GM12878 (cell line): ENCODE measurements at regions not wholly inside any gene's neighbourhood (a gene's known extent, or its start where the extent isn't known, plus 50 kb on each side); places are given as distances from the start of the nearest gene placed in this dataset.
A peak's percentile ranks its signal among the peaks of the same experiment; 100 is the strongest.

Source experiments
- ATAC-seq: fragments of 200-7000 bp; cut with Tn5 transposase; 3 replicates; pipeline ENCODE4 v1.9.1; 2020; ENCODE audit warnings: mild to moderate bottlenecking, moderate library complexity
- BruUV-seq: library from RNA; stranded (reverse); fragments of 400-500 nt; replicated peaks from 2 replicates; lab custom pipeline; 2021; lab: Mats Ljungman, UMichigan
- CTCF ChIA-PET: fragments of 300-600 bp; sonication (Branson Sonifier 250); formaldehyde crosslinking; extraction: SDS; loops from one replicate; lab custom pipeline; 2021; ENCODE audit warnings: inconsistent platforms; lab: Yijun Ruan, JAX
- POLR2A ChIA-PET: fragments of 350-600 bp; formaldehyde crosslinking; extraction: SDS; loops from one replicate; lab custom pipeline; 2021; ENCODE audit warnings: inconsistent platforms; lab: Charles Lee
- RAD21 ChIA-PET: fragments of 300-600 bp; sonication (Branson Sonifier 250); formaldehyde crosslinking; loops from one replicate; lab custom pipeline; 2023; ENCODE audit warnings: antibody characterized with exemption; ENCODE audit not compliant: unreplicated experiment; lab: Charles Lee
- SMC1A ChIA-PET: fragments of 300-600 bp; sonication (Branson Sonifier 250); formaldehyde crosslinking; loops from one replicate; lab custom pipeline; 2023; ENCODE audit not compliant: unreplicated experiment, uncharacterized antibody; lab: Charles Lee
- DNase-seq: peaks from one replicate; pipeline ENCODE4 v3.0.0-alpha.2; 2011; ENCODE audit warnings: low read depth, low spot score
- FAIRE-seq: peaks from 3 replicates; lab custom pipeline; 2011; peaks lifted over from hg19 to GRCh38; lab: Jason Lieb, UNC
- H2AFZ ChIP-seq: 2 replicates; pipeline ENCODE4 v1.6.0; 2011; ENCODE audit warnings: low read depth, low read length, control low read depth; ENCODE audit not compliant: control insufficient read depth
- H3K27ac ChIP-seq: 2 replicates; pipeline ENCODE4 v1.5.1; 2011; ENCODE audit warnings: control low read depth; ENCODE audit not compliant: control insufficient read depth, insufficient read depth
- H3K27me3 ChIP-seq, 2 experiments: replicated peaks in 1 of 2; 2 replicates each; pipeline versions ENCODE4 v1.6.0 to v1.6.1; 2011; ENCODE audit warnings: low read length in 1 of 2; ENCODE audit not compliant: control insufficient read depth in 2 of 2, insufficient read depth in 2 of 2
- H3K36me3 ChIP-seq, 2 experiments: 2 replicates each; pipeline ENCODE4 v1.5.1; 2011; ENCODE audit warnings: low read length in 1 of 2; ENCODE audit not compliant: control insufficient read depth in 2 of 2, insufficient read depth in 2 of 2
- H3K4me1 ChIP-seq: 2 replicates; pipeline ENCODE4 v1.6.1; 2011; ENCODE audit warnings: mild to moderate bottlenecking, low read length, moderate library complexity, mixed read lengths; ENCODE audit not compliant: control insufficient read depth, insufficient read depth
- H3K4me2 ChIP-seq: 2 replicates; pipeline ENCODE4 v1.6.0; 2011; ENCODE audit warnings: control low read depth; ENCODE audit not compliant: control insufficient read depth, insufficient read depth
- H3K4me3 ChIP-seq: fragments of 200-600 bp; sonication (generic); 2 replicates; pipeline ENCODE4 v1.5.1; 2016
- H3K79me2 ChIP-seq: 2 replicates; pipeline ENCODE4 v1.6.0; 2011; ENCODE audit warnings: low read length; ENCODE audit not compliant: control insufficient read depth, insufficient read depth
- H3K9ac ChIP-seq: 2 replicates; pipeline ENCODE4 v1.8.0; 2011; ENCODE audit warnings: low read length, control low read depth, mixed read lengths; ENCODE audit not compliant: control insufficient read depth, insufficient read depth
- H3K9me3 ChIP-seq: replicated peaks from 3 replicates; pipeline ENCODE4 v1.5.1; 2011; ENCODE audit warnings: mild to moderate bottlenecking, low read length; ENCODE audit not compliant: control insufficient read depth, insufficient read depth
- H4K20me1 ChIP-seq: 2 replicates; pipeline ENCODE4 v1.6.0; 2011; ENCODE audit not compliant: control insufficient read depth, insufficient read depth
- BRCA1 ChIP-seq: IDR thresholded peaks from 2 replicates; pipeline ENCODE4 v1.6.1; 2011; ENCODE audit warnings: low read depth, low read length, improper control_type of control experiment
- CTCF ChIP-seq, 3 experiments: IDR thresholded peaks in 2 of 3; conservative IDR thresholded peaks in 1 of 3; 2 replicates each; pipeline ENCODE4 v1.5.1; 2011; ENCODE audit warnings: low read depth in 3 of 3, low read length in 3 of 3, mild to moderate bottlenecking in 3 of 3, control low read depth in 2 of 3, moderate library complexity in 2 of 3, inconsistent platforms in 1 of 3, mixed read lengths in 1 of 3; ENCODE audit not compliant: control insufficient read depth in 2 of 3, insufficient read depth in 1 of 3; ENCODE audit errors: extremely low read depth in 1 of 3
- IKZF1 ChIP-seq: fragments of 450-650 bp; conservative IDR thresholded peaks from 2 replicates; pipeline ENCODE4 v1.6.1; 2017; ENCODE audit warnings: antibody characterized with exemption, mild to moderate bottlenecking
- KAT2A ChIP-seq: conservative IDR thresholded peaks from 2 replicates; pipeline ENCODE4 v1.6.1; 2011; ENCODE audit warnings: low read depth, low read length; ENCODE audit not compliant: control insufficient read depth
- NFIC ChIP-seq: IDR thresholded peaks from 2 replicates; pipeline ENCODE4 v1.6.1; 2012; ENCODE audit warnings: low read depth, mild to moderate bottlenecking, inconsistent platforms, low read length, moderate library complexity
- RAD21 ChIP-seq: IDR thresholded peaks from 2 replicates; pipeline ENCODE4 v1.6.1; 2011; ENCODE audit warnings: mild to moderate bottlenecking, low read depth, low read length, moderate library complexity; ENCODE audit not compliant: insufficient read depth
- SIN3A ChIP-seq: IDR thresholded peaks from 2 replicates; pipeline ENCODE4 v1.6.1; 2012; ENCODE audit warnings: low read depth, low read length, improper control_type of control experiment
- SMAD5 ChIP-seq: IDR thresholded peaks from 2 replicates; pipeline ENCODE4 v1.6.1; 2016; ENCODE audit warnings: antibody characterized with exemption, low read depth
- SMC3 ChIP-seq: IDR thresholded peaks from 2 replicates; pipeline ENCODE4 v1.6.1; 2011; ENCODE audit warnings: low read length, improper control_type of control experiment, borderline replicate concordance
- SUPT20H ChIP-seq: IDR thresholded peaks from 2 replicates; pipeline ENCODE4 v1.6.1; 2011; ENCODE audit warnings: low read depth, mild to moderate bottlenecking, low read length, moderate library complexity, borderline replicate concordance; ENCODE audit not compliant: control insufficient read depth
- ZNF24 ChIP-seq: fragments of 450-650 bp; IDR thresholded peaks from 2 replicates; pipeline ENCODE4 v1.6.1; 2017; ENCODE audit warnings: antibody characterized with exemption, mild to moderate bottlenecking
- WGBS: methylation state at CpG from one replicate; pipeline ENCODE4 v1.1.6; 2016; ENCODE audit warnings: low lambda C conversion rate; ENCODE audit not compliant: insufficient replicate concordance, insufficient coverage; ENCODE audit errors: missing lambda C conversion rate; 5-methylcytosine and 5-hydroxymethylcytosine counted together
- in situ Hi-C: fragments of 300-500 bp; cut with MboI; formaldehyde crosslinking; loops from 9 replicates; pipeline ENCODE4 v1.14.3; 2018; ENCODE audit warnings: mixed read lengths
- intact Hi-C: fragments of 100-400 bp; cut with micrococcal nuclease; formaldehyde crosslinking; loops from one replicate; pipeline ENCODE4 v1.14.2; 2022; ENCODE audit not compliant: unreplicated experiment

- no peaks in the 10 kb centered on the region for H3K9me3 ChIP-seq
- TF ChIP-seq SMAD5: no peak
- no peak for TF ChIP-seq NFIC
- no peak for TF ChIP-seq SUPT20H
- no peak for TF ChIP-seq SIN3A
- ChIA-PET CTCF (interaction anchor here (1.0 to 5.5 kb wide), 5 partner anchors 142 to 261 kb away, joined by 4 to 57 read pairs (median 7); no protein-coding TSS in a partner anchor), POLR2A (no interaction called here), RAD21 (interaction anchor here (1.2 to 1.5 kb wide), 2 partner anchors 208 to 211 kb away, joined by 3 to 5 read pairs; no protein-coding TSS in a partner anchor), SMC1A (interaction anchor here (1.2 to 1.9 kb wide), 5 partner anchors 8 to 252 kb away, joined by 3 to 8 read pairs (median 5); no protein-coding TSS in a partner anchor)
- no peak overlapping the region for H3K27ac ChIP-seq
- in situ Hi-C loops (loop anchor here (5.0 kb wide), 1 partner anchor 210 kb away; no protein-coding TSS in a partner anchor), intact Hi-C loops (no loop called here)
- H3K36me3 ChIP-seq: no peaks in the 10 kb centered on the region
- no peak overlapping the region for H2AFZ ChIP-seq
- no peaks in the 10 kb centered on the region for H4K20me1 ChIP-seq
- BruUV-seq: no TSS peak
- no peak for FAIRE-seq
- H3K9ac ChIP-seq: no peak overlapping the region
- no peak for DNase-seq
- 4% methylated on average over 6 of the region's 6 CpGs for WGBS
- no peak overlapping the region for H3K4me3 ChIP-seq
- H3K4me2 ChIP-seq: no peak overlapping the region
- H3K4me1 ChIP-seq: no peaks in the 10 kb centered on the region
- H3K79me2 ChIP-seq: no peaks in the 10 kb centered on the region
- H3K27me3 ChIP-seq: no peaks in the 10 kb centered on the region
- ATAC-seq: no peak
Measured at GRCh38 chr15:79592126-79592525, 160.0 kb downstream of the MINAR1 start.

- FAIRE-seq: no peak
- no peaks in the 10 kb centered on the region for H3K27me3 ChIP-seq
- H3K4me1 ChIP-seq: no peaks in the 10 kb centered on the region
- DNase-seq: no peak
- ChIA-PET POLR2A (no interaction called here), SMC1A (interaction anchor here (1.0 to 1.9 kb wide), 6 partner anchors 9 to 254 kb away, joined by 3 to 6 read pairs (median 4); no protein-coding TSS in a partner anchor), CTCF (interaction anchor here (1.0 to 5.5 kb wide), 8 partner anchors 7 to 297 kb away, joined by 3 to 57 read pairs (median 4); no protein-coding TSS in a partner anchor), RAD21 (interaction anchor here (1.0 to 1.5 kb wide), 3 partner anchors 212 to 253 kb away, joined by 3 to 5 read pairs (median 4); no protein-coding TSS in a partner anchor)
- no TSS peak for BruUV-seq
- ATAC-seq: no peak
- in situ Hi-C loops (loop anchor here (5.0 kb wide), 1 partner anchor 211 kb away; no protein-coding TSS in a partner anchor), intact Hi-C loops (no loop called here)
- H3K27ac ChIP-seq: no peak overlapping the region
- H4K20me1 ChIP-seq: no peaks in the 10 kb centered on the region
- H3K36me3 ChIP-seq: no peaks in the 10 kb centered on the region
- 29% methylated on average over 4 of the region's 4 CpGs for WGBS
- no peaks in the 10 kb centered on the region for H3K9me3 ChIP-seq
- H3K4me2 ChIP-seq: no peak overlapping the region
- no peak overlapping the region for H3K4me3 ChIP-seq
- TF ChIP-seq IKZF1: no peak
- peak; percentile 32; the same call in 1 of the 2 replicates for TF ChIP-seq RAD21
- TF ChIP-seq CTCF (IDR thresholded peaks at IDR 0.05 in 2 of 3, conservative IDR thresholded peaks at IDR 0.05 in 1 of 3; ENCODE audit: control insufficient read depth in 2 of 3, extremely low read depth in 1 of 3, insufficient read depth in 1 of 3, low read depth in 3 of 3, low read length in 3 of 3): peak in 2 of 3 experiments; percentile 18 to 24; a peak in 2 of 6 replicates
- TF ChIP-seq BRCA1: no peak
- TF ChIP-seq KAT2A: no peak
- no peak for TF ChIP-seq ZNF24
- peak; percentile 8; the same call in 1 of the 2 replicates for TF ChIP-seq SMC3
- H3K9ac ChIP-seq: no peak overlapping the region
- no peak overlapping the region for H2AFZ ChIP-seq
- no peaks in the 10 kb centered on the region for H3K79me2 ChIP-seq
Measured at GRCh38 chr15:79593119-79593869, 161.2 kb downstream of the MINAR1 start.
